HEK293T (cell line): ENCODE measurements at regions not wholly inside any gene's neighbourhood (a gene's known extent, or its start where the extent isn't known, plus 50 kb on each side); places are given as distances from the start of the nearest gene placed in this dataset.

ENCODE experiments used
- CTBP1 ChIP-seq: fragments of 450-650 bp; IDR thresholded peaks from 2 replicates; pipeline ENCODE4 v1.6.1; 2016; ENCODE audit warnings: borderline replicate concordance
- NFRKB ChIP-seq: fragments of 450-650 bp; IDR thresholded peaks from 2 replicates; pipeline ENCODE4 v1.6.1; 2016; ENCODE audit warnings: mild to moderate bottlenecking, moderate library complexity
- ZNF384 ChIP-seq: fragments of 450-650 bp; IDR thresholded peaks from 2 replicates; pipeline ENCODE4 v1.6.1; 2016

- TF ChIP-seq ZNF384 (no peak), NFRKB (no peak), CTBP1 (no peak)
Observed at GRCh38 chr15:35827911-35828310, 281.9 kb upstream of the DPH6 start.
